ENCODE measurements at regions not wholly inside any gene's neighbourhood (a gene's known extent, or its start where the extent isn't known, plus 50 kb on each side); places are given as distances from the start of the nearest gene placed in this dataset.

DNA sequence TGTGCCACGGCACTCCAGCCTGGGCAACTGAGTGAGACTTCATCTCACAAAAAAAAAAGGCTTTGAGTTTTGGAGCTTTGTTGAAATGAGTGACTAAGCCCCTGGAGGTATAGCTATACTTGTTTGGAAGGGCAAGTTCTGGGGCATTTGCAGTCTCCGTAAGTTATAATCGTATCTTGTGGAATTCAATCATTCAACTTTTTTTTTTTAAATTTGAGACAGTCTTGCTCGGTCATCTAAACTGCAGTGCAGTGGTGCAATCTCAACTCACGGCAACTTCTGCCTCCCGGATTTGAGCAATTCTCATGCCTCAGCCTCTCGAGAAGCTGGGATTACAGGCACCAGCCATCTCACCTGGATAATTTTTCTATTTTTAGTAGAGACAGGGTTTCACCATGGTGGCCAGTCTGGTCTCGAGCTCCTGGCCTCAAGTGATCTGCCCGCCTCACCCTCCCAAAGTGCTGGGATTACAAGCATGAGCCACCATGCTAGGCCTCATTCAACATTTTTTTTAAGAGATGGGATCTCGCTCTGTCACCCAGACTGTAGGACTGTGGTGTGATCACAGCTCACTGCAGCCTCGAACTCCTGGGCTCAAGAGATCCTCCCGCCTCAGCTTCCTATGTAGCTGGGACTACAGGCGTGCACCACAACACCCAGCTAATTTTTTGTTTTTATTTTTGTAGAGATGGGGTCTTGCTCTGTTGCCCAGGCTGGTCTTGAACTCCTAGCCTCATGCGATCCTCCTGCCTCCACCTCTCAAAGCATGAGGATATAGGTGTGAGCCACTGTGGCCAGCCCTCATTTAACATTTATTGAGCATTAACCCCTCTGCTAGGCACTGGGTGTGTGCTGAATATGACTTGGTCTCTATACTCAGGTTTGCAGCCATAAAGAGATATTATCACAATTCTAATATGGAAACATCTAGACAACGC, 133.7 kb upstream of the MAP1LC3B2 start:
- DNase-seq (ENCODE audit: low read depth) = no peak
- no peak overlapping the region for H3K4me3 ChIP-seq (ENCODE audit: low read depth, low read length)
- no peak for TF ChIP-seq CTCF (conservative IDR thresholded peaks at IDR 0.05; ENCODE audit: low read depth, low read length)

DNA sequence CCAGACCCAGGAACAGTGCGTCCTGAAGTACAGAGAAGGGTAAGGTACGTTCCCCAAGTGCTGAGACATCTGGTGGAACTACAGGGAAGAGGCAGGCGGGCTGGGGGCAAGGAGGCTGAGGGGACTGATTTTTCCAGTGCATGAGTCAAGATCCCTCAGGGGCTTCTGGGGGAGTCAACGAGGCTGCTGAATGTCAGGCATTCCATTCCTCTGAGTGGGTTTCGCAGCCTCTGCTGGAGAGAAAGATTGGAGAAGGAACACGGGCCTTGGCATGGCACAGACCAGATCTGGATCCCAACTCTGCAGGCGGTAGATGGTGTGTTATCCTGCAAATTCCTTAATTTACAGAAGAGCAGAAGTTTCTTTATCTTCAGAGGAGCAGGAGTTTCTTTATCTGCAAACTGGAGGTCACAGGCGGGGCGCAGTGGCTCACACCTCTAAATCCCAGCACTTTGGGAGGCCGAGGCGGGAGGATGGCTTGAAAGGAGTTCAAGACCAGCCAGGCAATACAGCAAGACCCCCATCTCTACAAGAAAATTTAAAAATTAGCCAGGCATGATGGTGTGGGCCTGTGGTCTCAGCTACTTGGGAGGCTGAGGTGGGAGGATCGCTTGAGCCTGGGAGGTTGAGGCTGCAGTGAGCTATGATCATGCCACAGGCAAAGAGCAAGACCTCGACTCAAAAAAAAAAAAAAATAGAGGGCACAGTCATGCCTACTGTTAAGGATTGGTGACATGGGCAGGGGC, 132.6 kb upstream of the MAP1LC3B2 start:
- peak; percentile 48 for TF ChIP-seq CTCF (conservative IDR thresholded peaks at IDR 0.05; ENCODE audit: low read depth, low read length)
- no peak overlapping the region for H3K4me3 ChIP-seq (ENCODE audit: low read depth, low read length)

DNA sequence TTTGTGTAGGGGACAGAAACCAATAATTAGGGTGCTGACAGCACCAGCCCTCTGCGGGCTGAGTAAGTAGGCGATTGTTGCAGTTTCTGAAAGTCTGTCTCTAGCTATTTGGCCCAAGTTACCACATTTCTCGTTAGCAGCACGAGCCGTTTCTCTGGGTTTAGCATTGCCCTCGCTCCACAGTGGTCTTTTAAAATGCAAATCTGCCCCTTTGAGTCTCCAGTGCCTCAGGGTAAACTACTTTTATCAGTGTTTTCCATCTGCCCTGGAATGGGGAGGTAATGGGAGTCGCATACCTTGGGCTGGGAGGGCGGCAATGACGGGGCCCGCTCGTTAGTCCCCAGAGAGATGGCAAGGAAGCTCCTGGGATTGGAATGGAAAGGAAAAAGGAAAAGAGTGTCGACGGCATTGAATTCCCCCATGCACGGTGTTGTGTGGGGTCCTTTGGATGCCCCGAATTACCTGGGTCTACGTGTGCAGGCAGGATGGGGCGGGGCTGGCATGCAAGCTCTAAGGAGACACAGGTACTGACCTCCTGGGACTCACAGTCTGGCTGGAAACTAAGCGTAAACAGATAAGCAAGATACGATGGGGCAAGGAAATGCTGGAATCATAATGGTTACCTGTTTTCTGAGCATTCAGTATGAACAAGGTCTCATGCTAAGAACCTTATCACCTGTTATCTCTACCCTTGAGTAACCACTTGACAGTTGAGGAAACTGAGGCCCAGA, 131.8 kb upstream of the MAP1LC3B2 start:
- TF ChIP-seq CTCF (conservative IDR thresholded peaks at IDR 0.05; ENCODE audit: low read depth, low read length) = no peak
- no peak overlapping the region for H3K4me3 ChIP-seq (ENCODE audit: low read depth, low read length)
- DNase-seq (ENCODE audit: low read depth) = no peak

More for the DNA sequence above, 132.6 kb upstream of the MAP1LC3B2 start:
- DNase-seq (ENCODE audit: low read depth) = no peak

- DNase-seq (ENCODE audit: low read depth) = no peak
- H3K4me3 ChIP-seq (ENCODE audit: low read depth, low read length) = no peak overlapping the region
- no peak for TF ChIP-seq CTCF (conservative IDR thresholded peaks at IDR 0.05; ENCODE audit: low read depth, low read length)
These were observed 129.3 kb upstream of the MAP1LC3B2 start for GRCh38 chr12:116429826-116430360.

GRCh38 chr12:116430911-116431565, 128.1 kb upstream of the MAP1LC3B2 start:
- no peak overlapping the region for H3K4me3 ChIP-seq (ENCODE audit: low read depth, low read length)
- no peak for TF ChIP-seq CTCF (conservative IDR thresholded peaks at IDR 0.05; ENCODE audit: low read depth, low read length)
- no peak for DNase-seq (ENCODE audit: low read depth)

DNA sequence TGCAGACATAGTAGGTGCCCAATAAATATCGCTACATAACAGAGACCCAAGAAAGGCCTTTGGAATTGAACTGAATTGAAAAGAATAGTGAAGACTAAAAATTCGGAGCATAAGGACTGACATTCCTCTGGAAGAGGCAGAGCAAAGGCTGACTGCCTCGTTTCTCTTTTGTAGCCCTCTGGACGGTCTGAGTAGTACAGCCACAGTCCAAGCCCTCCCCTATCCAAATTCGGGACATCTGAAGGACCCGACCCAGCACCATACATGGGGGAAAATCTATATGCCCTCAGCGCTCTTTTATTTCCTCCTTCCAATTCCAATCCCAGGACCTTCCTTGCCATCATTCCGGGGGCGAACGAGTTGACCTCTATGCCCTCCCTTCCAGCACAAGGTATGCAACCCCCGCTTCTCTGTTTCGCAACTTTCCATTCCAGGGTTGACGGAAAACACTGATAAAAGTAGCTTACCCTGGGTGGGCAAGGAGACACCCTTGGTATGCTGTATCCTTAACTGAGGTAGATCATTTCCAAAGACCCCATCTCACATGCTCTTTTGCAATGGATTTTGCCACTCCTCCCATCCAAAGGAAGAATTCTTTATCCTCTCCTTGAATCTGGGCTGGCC, 127.4 kb upstream of the MAP1LC3B2 start:
- H3K4me3 ChIP-seq (ENCODE audit: low read depth, low read length) = no peak overlapping the region
- no peak for TF ChIP-seq CTCF (conservative IDR thresholded peaks at IDR 0.05; ENCODE audit: low read depth, low read length)
- no peak for DNase-seq (ENCODE audit: low read depth)
